GM19099 (cell line): ENCODE measurements at regions not wholly inside any gene's neighbourhood (a gene's known extent, or its start where the extent isn't known, plus 50 kb on each side); places are given as distances from the start of the nearest gene placed in this dataset.

Source experiments
- POLR2A ChIP-seq: IDR thresholded peaks from 3 replicates; pipeline ENCODE4 v1.6.1; 2011; ENCODE audit warnings: low read depth; ENCODE audit not compliant: insufficient read length; ENCODE audit errors: extremely low read depth

DNA sequence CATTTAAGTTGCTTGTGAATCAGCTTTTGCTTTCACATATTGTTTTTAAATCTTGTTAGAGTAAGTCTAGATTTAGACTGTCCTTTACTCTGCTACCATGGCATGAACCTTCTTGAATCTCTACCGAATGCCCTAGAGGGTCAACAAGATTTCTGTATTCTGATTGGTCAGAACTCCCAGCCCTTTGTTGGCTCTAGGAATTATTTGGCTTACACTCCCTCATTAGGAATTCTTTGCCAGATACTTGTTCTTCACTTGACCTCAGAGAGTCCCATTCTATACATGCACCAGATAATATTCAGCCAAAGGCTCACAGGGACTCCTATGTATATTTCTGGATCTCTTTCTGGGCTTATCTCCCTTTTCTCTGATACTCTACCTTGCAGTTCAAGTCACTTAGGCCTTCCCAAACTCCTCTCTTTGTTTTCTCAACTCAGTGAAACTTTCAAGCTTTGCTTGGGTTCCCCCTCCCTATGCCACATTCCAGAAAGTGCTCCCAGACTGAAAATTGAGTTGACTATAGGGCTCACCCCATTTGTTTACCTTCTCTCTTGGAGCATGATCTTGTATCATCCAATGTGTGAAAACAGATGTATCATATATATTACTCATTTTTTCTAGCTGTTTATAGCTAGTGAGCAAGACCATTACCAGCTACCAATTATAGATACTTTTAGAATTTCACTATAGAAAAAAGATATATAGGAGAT is 405.0 kb downstream of the PLPP3 start:
- TF ChIP-seq POLR2A: no peak

- no peak for TF ChIP-seq POLR2A
These were observed 405.6 kb downstream of the PLPP3 start for GRCh38 chr1:56173736-56174135.

DNA sequence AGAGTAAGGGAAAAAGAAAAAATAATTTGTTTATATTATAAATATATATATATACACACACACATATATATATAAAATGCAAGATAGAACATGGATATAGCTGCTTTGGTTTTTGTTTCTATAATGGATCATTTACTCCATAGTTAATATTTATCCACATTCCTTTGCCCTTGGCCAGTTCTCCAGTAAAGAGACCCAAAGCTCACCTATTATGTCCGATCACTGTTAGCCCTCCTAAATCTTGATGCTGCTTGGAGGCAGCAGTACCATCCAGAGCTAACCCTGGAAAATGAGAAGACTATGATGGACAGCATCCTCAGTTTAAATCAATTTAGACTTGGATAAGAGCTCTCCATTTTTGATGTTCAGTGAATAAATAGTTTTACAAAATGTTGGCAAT is 407.7 kb downstream of the PLPP3 start:
- TF ChIP-seq POLR2A: no peak

- no peak for TF ChIP-seq POLR2A
These were observed 408.5 kb downstream of the PLPP3 start for GRCh38 chr1:56170784-56171320.

GRCh38 chr1:56169856-56170255 is 409.5 kb downstream of the PLPP3 start:
- no peak for TF ChIP-seq POLR2A

DNA sequence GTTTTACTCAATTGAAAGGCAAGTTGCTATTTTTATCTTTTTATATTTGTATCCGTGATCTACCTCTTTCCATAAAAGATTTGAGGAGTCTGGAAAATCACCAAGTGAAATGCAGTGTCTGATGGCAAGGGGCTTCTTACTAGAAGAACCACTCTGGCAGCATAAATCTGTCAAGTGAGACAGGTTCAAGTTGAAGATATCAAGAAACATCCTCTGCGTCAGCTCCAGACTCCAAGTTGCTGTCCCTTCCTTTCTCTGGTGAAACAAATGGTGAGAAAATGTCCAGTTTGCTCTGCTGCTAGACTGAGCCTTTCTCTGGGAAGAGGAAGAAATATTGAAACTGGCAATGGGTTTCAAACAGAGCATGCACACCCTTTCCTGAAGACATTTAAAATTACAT is 411.2 kb downstream of the PLPP3 start:
- no peak for TF ChIP-seq POLR2A

DNA sequence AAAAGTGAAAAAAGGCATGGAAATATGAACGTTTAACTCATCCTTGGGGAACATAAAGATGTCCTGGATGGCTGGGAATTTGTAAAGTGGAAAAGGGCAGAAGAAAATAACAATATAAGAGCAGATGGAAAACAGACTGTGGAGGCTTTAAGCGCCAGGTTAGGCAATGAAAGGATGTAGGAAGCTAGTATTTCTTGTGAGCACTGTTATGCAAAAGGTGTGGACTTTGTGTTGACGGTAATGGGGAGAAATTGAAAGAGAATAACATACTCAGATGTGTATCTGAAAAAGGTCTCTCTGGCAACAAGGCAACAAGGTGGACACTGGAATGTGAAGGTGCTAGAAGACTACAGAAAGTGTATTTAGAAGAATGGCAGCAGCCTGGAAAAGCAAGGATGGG is 411.8 kb downstream of the PLPP3 start:
- no peak for TF ChIP-seq POLR2A

DNA sequence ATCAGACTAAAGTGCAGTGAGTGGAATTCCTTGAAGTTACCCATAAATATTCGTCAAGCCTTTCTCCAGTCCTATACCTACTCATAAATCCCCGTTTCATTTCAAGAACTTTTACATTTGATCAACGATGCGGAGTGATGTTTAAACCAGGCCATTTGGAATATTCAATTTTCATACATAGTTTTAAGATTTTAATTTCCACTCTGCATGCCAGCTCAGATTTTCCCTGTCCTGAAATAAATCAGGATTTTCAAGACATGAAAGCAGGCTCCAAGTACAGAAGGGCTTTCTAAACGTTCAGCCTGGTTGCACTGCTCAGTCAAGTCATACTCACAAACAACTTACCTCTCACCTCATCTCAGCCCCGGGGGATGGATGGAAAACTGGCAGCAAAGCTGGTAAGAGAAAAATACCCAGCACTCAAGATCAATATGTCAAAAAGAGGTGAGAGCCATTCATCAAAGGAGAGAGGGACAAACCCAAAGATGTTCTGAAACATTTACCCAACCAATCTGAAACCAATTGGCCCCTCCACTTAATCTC is 418.5 kb downstream of the PLPP3 start:
- no peak for TF ChIP-seq POLR2A

DNA sequence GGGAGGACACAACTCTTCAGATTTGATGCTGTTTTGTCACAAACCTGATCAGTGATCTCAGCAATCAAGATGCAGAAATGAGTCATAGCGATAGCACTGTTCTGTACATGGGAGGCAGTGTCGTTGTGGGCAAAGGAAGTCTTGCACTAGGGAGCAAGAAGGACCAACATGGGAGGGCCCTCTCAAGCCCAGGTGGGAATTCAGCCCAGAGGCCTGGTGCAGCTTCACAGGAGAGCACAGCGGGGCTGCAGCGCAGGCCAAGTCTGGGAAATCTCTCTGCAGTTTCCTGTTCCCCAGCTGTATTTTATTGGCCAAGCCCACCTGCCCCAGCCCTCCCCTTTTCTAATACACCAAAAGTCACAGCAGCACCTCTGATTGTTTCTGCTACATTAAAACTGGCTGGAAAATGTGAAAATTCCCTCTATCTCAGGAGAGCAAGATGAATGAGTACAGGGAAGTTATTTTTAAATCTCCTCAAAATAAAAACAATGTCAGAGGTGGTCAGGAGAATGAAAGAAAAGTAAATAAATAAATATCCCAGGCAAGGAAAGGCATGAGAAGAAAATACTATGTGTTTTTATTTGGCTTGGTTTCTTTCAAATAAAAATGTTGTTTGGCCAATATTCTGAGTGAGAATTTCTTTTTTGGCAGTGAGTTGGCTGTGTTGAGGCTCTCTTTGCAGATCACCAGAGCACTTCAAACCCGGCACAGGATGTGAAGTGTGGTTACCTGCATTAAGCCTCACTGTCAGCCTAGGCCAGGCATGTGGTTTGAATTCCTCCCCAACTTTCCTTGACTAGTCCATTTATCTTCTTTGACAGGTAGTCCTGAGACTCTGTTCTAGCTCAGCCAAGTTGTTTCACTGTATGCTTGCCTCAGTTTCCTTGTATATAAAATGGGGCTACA is 422.1 kb downstream of the PLPP3 start:
- no peak for TF ChIP-seq POLR2A

GRCh38 chr1:56153276-56153675 is 426.1 kb downstream of the PLPP3 start:
- TF ChIP-seq POLR2A: no peak

DNA sequence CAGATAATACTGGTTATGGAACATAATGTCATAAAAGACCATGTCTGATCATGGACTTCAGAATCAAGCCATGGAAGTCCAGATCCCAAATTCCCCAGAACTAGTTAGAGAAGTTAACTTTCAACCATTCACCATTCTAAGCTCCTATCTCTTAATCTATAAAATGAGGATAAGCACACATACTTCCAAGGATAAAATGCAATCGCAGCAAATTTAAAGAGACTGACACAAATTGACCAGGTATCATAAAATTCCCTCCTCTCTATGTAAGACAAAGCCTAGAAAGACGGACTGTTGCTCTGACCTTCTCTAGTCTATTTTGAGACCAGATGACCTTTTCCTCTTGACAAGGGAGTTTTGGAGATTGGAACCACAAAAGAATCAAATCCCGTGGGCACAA is 426.7 kb downstream of the PLPP3 start:
- TF ChIP-seq POLR2A: no peak

- no peak for TF ChIP-seq POLR2A
These were observed 428.0 kb downstream of the PLPP3 start for GRCh38 chr1:56151402-56151801.

DNA sequence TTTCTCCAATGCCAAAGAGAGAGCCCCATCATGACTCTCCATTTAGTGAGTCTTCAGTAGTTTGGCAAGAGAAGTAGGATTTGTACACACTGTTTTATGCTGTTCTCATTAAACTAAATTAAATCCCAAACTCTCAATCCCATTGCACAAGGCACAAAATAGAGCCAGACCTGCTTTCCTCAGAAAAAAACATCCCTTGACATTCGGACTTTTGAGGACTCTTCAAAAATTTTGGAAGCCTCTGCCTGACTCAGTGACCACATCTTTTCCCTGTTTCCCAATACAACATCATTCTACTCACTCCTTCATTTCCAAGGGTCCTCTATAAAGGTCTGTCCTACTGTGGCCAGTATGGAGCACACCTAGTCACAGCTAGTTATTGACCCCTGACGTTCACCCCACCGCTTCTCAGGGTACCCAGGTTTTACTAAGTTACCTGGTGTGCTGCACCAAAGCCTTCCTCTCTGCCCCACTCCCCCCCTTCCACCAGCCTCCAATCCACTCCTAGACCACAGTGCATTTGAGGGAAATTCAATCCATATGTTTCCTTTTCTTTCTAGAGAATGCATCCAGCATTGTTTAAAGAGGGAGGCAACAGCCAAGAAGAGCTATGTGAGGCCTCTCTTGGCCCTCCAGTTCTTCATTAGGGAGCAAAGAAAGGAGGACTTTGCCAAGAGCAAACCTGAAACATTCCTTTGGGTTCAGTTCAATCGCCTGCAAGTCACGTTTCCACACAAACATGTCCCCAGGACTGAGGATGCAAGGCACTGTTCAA is 428.7 kb downstream of the PLPP3 start:
- TF ChIP-seq POLR2A: no peak

DNA sequence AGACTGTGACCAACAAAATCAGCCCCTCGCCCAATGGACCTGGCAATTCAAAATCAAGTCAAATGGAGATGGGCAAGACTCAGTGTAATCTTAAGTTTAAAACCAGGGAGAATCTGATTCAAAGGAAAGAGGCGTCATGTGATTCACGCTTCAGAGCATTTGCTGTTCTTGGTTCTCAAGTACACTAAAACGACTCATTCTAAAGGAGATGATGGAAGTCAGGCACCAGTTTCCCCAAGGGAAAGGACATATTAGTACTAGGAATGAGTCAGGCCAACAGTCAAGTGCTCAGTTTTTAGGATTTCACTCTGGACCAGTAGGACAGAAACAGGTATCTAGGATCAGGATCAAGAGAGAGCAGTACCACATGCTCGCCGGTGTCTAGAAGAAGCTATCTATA is 429.6 kb downstream of the PLPP3 start:
- TF ChIP-seq POLR2A: no peak
